ENCODE measurements at regions not wholly inside any gene's neighbourhood (a gene's known extent, or its start where the extent isn't known, plus 50 kb on each side); places are given as distances from the start of the nearest gene placed in this dataset.

GRCh38 chr4:83929550-83929949 is 393.6 kb downstream of the GPAT3 start:
- ATAC-seq (no peak), DNase-seq (no peak)
- Histone ChIP-seq H3K9me3 (ENCODE audit: control insufficient read depth, insufficient read depth, low read length) (no peaks in the 10 kb centered on the region), H3K27me3 (ENCODE audit: control insufficient read depth, insufficient read depth, low read length) (no peaks in the 10 kb centered on the region), H3K27ac (ENCODE audit: low read length) (no peak overlapping the region), H3K4me1 (ENCODE audit: control insufficient read depth, insufficient read depth, low read length) (no peaks in the 10 kb centered on the region), H3K36me3 (ENCODE audit: control insufficient read depth, insufficient read depth, low read length) (no peaks in the 10 kb centered on the region), H3K4me3 (ENCODE audit: low read length) (no peak overlapping the region)
- Mint-ChIP-seq H3K36me3 (no peaks in the 10 kb centered on the region), H3K4me3 (no peak overlapping the region), H3K4me1 (no peaks in the 10 kb centered on the region), H3K27me3 (ENCODE audit: low read depth in 2 of 2) (no peaks in the 10 kb centered on the region), H3K9me3 (peaks cover 3 to 4% of the 10 kb centered on the region in 2 donors), H3K27ac (no peak overlapping the region)
- TF ChIP-seq CTCF (IDR thresholded peaks at IDR 0.05) = no peak
- 78% methylated on average over 4 of the region's 4 CpGs for WGBS (ENCODE audit: insufficient coverage)
- intact Hi-C loops (cut with micrococcal nuclease) = no loop called here

- WGBS (ENCODE audit: insufficient coverage) = no CpG with 5 or more reads among the region's 1 CpG
- Histone ChIP-seq H3K27me3 (ENCODE audit: control insufficient read depth, insufficient read depth, low read length) (no peaks in the 10 kb centered on the region), H3K9me3 (ENCODE audit: control insufficient read depth, insufficient read depth, low read length) (no peaks in the 10 kb centered on the region), H3K27ac (ENCODE audit: low read length) (no peak overlapping the region), H3K4me1 (ENCODE audit: control insufficient read depth, insufficient read depth, low read length) (no peaks in the 10 kb centered on the region), H3K4me3 (ENCODE audit: low read length) (no peak overlapping the region), H3K36me3 (ENCODE audit: control insufficient read depth, insufficient read depth, low read length) (no peaks in the 10 kb centered on the region)
- DNase-seq (no peak), ATAC-seq (no peak)
- Mint-ChIP-seq H3K9me3 (peaks cover 0 to 4% of the 10 kb centered on the region in 2 donors), H3K4me3 (no peak overlapping the region), H3K4me1 (no peaks in the 10 kb centered on the region), H3K27me3 (ENCODE audit: low read depth in 2 of 2) (no peaks in the 10 kb centered on the region), H3K27ac (no peak overlapping the region), H3K36me3 (no peaks in the 10 kb centered on the region)
- TF ChIP-seq CTCF (IDR thresholded peaks at IDR 0.05) = no peak
- intact Hi-C loops (cut with micrococcal nuclease) = no loop called here
Observed at GRCh38 chr4:83926950-83927349, 391.0 kb downstream of the GPAT3 start.

GRCh38 chr4:83923341-83923740 is 387.4 kb downstream of the GPAT3 start:
- intact Hi-C loops (cut with micrococcal nuclease) = no loop called here
- no peak overlapping the region for H3K4me3 ChIP-seq (ENCODE audit: low read length)
- DNase-seq (no peak), ATAC-seq (no peak)
- WGBS (ENCODE audit: insufficient coverage) = 100% methylated on average over 1 of the region's 1 CpG
- H3K27me3 Mint-ChIP-seq (ENCODE audit: low read depth in 2 of 2) = no peaks in the 10 kb centered on the region
- H3K4me1 ChIP-seq (ENCODE audit: control insufficient read depth, insufficient read depth, low read length) = no peaks in the 10 kb centered on the region
- H3K4me3 Mint-ChIP-seq = no peak overlapping the region
- H3K36me3 ChIP-seq (ENCODE audit: control insufficient read depth, insufficient read depth, low read length) = no peaks in the 10 kb centered on the region
- H3K9me3 ChIP-seq (ENCODE audit: control insufficient read depth, insufficient read depth, low read length) = no peaks in the 10 kb centered on the region
- H3K4me1 Mint-ChIP-seq = no peaks in the 10 kb centered on the region
- H3K27me3 ChIP-seq (ENCODE audit: control insufficient read depth, insufficient read depth, low read length) = no peaks in the 10 kb centered on the region
- H3K27ac Mint-ChIP-seq = no peak overlapping the region
- no peak for TF ChIP-seq CTCF (IDR thresholded peaks at IDR 0.05)
- H3K9me3 Mint-ChIP-seq = peaks cover 4% of the 10 kb centered on the region in 2 donors
- no peak overlapping the region for H3K27ac ChIP-seq (ENCODE audit: low read length)
- no peaks in the 10 kb centered on the region for H3K36me3 Mint-ChIP-seq

- Histone ChIP-seq H3K36me3 (ENCODE audit: control insufficient read depth, insufficient read depth, low read length) (no peaks in the 10 kb centered on the region), H3K27me3 (ENCODE audit: control insufficient read depth, insufficient read depth, low read length) (no peaks in the 10 kb centered on the region), H3K4me1 (ENCODE audit: control insufficient read depth, insufficient read depth, low read length) (no peaks in the 10 kb centered on the region), H3K4me3 (ENCODE audit: low read length) (no peak overlapping the region), H3K9me3 (ENCODE audit: control insufficient read depth, insufficient read depth, low read length) (no peaks in the 10 kb centered on the region), H3K27ac (ENCODE audit: low read length) (no peak overlapping the region)
- Mint-ChIP-seq H3K27ac (no peak overlapping the region), H3K9me3 (peaks cover 2 to 4% of the 10 kb centered on the region in 2 donors), H3K4me1 (no peaks in the 10 kb centered on the region), H3K36me3 (no peaks in the 10 kb centered on the region), H3K4me3 (no peak overlapping the region), H3K27me3 (ENCODE audit: low read depth in 2 of 2) (no peaks in the 10 kb centered on the region)
- no peak for TF ChIP-seq CTCF (IDR thresholded peaks at IDR 0.05)
- no peak for ATAC-seq
- intact Hi-C loops (cut with micrococcal nuclease) = no loop called here
- no peak for DNase-seq
- WGBS (ENCODE audit: insufficient coverage) = 29% methylated on average over 1 of the region's 1 CpG
Observed at GRCh38 chr4:83922402-83922801, 386.5 kb downstream of the GPAT3 start.
